Gastroesophageal sphincter (tissue), 4 donors: ENCODE measurements at regions not wholly inside any gene's neighbourhood (a gene's known extent, or its start where the extent isn't known, plus 50 kb on each side); places are given as distances from the start of the nearest gene placed in this dataset.

Experiments used
- ATAC-seq: fragments of 150-250 bp; one replicate; pipeline ENCODE4 v1.9.1; 2016; ENCODE audit warnings: mild to moderate bottlenecking, moderate library complexity
- H3K27ac ChIP-seq, 4 donors: fragments of 200-600 bp; sonication (generic) in 3 of 4; 1 replicate in 3 of 4; 2 replicates in 1 of 4; pipeline ENCODE4 v1.5.1; 2016 to 2019
- H3K27me3 ChIP-seq: fragments of 200-600 bp; sonication (generic); one replicate; pipeline ENCODE4 v1.5.1; 2019
- H3K36me3 ChIP-seq, 2 donors: fragments of 200-600 bp; sonication (generic); one replicate each; pipeline ENCODE4 v1.5.1; 2019; ENCODE audit warnings: control low read depth in 1 of 2
- H3K4me1 ChIP-seq, 3 donors: fragments of 200-600 bp; sonication (generic); 1 replicate in 2 of 3; 2 replicates in 1 of 3; pipeline ENCODE4 v1.5.1; 2016 to 2019; ENCODE audit warnings: control low read depth in 2 of 3
- H3K4me3 ChIP-seq, 2 donors: fragments of 200-600 bp; sonication (generic); one replicate each; pipeline ENCODE4 v1.5.1; 2019; ENCODE audit warnings: mild to moderate bottlenecking in 1 of 2, moderate library complexity in 1 of 2
- H3K9me3 ChIP-seq, 3 donors: fragments of 200-600 bp; sonication (generic); one replicate each; pipeline ENCODE4 v1.5.1; 2017 to 2019; ENCODE audit warnings: control low read depth in 2 of 3
- EP300 ChIP-seq: sonication (generic); formaldehyde crosslinking; IDR thresholded peaks from one replicate; pipeline ENCODE4 v1.6.1; 2017; ENCODE audit warnings: antibody characterized with exemption, mild to moderate bottlenecking
- POLR2A ChIP-seq, 2 donors: fragments of 450-650 bp; IDR thresholded peaks; one replicate each; pipeline ENCODE4 v1.6.1; 2017; ENCODE audit warnings: antibody characterized with exemption in 2 of 2, mild to moderate bottlenecking in 2 of 2, moderate library complexity in 1 of 2
- POLR2AphosphoS5 ChIP-seq: sonication (generic); formaldehyde crosslinking; IDR thresholded peaks from one replicate; pipeline ENCODE4 v1.6.1; 2017; ENCODE audit warnings: antibody characterized with exemption
- WGBS, 2 donors: methylation state at CpG; one replicate each; pipeline ENCODE4 v1.1.5; 2018; ENCODE audit warnings: low coverage in 1 of 2; 5-methylcytosine and 5-hydroxymethylcytosine counted together
- TF ChIP-seq, protein P1 (sequence below), 4 experiments: fragments of 200-600 bp in 2 of 4; fragments of 450-650 bp in 2 of 4; sonication (generic) in 1 of 4; IDR thresholded peaks; one replicate each; pipeline ENCODE4 v1.5.1; 2017 to 2019; ENCODE audit warnings: antibody characterized with exemption in 4 of 4, mild to moderate bottlenecking in 2 of 4, moderate library complexity in 2 of 4

GRCh38 chr9:86535406-86535915, 181.3 kb upstream of the TUT7 start:
- H3K4me3 ChIP-seq: no peak overlapping the region
- H3K36me3 ChIP-seq: no peaks in the 10 kb centered on the region
- peaks cover 0 to 7% (median 0%) of the 10 kb centered on the region in 3 donors for H3K9me3 ChIP-seq
- no peaks in the 10 kb centered on the region for H3K4me1 ChIP-seq
- no peaks in the 10 kb centered on the region for H3K27me3 ChIP-seq
- WGBS, 2 donors: 88 to 94% methylated on average over 3 to 4 of the region's 5 CpGs
- H3K27ac ChIP-seq: peak overlapping the region in 2 of 4 donors; percentile 26 to 28
- no peak for TF ChIP-seq POLR2A (IDR thresholded peaks at IDR 0.05)
- TF ChIP-seq, protein P1, sequence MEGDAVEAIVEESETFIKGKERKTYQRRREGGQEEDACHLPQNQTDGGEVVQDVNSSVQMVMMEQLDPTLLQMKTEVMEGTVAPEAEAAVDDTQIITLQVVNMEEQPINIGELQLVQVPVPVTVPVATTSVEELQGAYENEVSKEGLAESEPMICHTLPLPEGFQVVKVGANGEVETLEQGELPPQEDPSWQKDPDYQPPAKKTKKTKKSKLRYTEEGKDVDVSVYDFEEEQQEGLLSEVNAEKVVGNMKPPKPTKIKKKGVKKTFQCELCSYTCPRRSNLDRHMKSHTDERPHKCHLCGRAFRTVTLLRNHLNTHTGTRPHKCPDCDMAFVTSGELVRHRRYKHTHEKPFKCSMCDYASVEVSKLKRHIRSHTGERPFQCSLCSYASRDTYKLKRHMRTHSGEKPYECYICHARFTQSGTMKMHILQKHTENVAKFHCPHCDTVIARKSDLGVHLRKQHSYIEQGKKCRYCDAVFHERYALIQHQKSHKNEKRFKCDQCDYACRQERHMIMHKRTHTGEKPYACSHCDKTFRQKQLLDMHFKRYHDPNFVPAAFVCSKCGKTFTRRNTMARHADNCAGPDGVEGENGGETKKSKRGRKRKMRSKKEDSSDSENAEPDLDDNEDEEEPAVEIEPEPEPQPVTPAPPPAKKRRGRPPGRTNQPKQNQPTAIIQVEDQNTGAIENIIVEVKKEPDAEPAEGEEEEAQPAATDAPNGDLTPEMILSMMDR (IDR thresholded peaks at IDR 0.05): no peak
- TF ChIP-seq EP300: no peak
- no peak for TF ChIP-seq POLR2AphosphoS5
- no peak for ATAC-seq

- Histone ChIP-seq H3K9me3 (peaks cover 0 to 7% (median 0%) of the 10 kb centered on the region in 3 donors), H3K27ac (peak overlapping the region in 2 of 4 donors; percentile 28 to 39), H3K27me3 (no peaks in the 10 kb centered on the region), H3K36me3 (no peaks in the 10 kb centered on the region), H3K4me1 (no peaks in the 10 kb centered on the region), H3K4me3 (no peak overlapping the region)
- 50 to 59% methylated on average over 3 to 4 of the region's 4 CpGs for WGBS, 2 donors
- TF ChIP-seq, protein P1 (IDR thresholded peaks at IDR 0.05): no peak
- TF ChIP-seq POLR2A (IDR thresholded peaks at IDR 0.05): no peak
- no peak for TF ChIP-seq POLR2AphosphoS5
- no peak for TF ChIP-seq EP300
- peak; percentile 62 for ATAC-seq
These were observed 180.5 kb upstream of the TUT7 start for GRCh38 chr9:86534572-86535258.

GRCh38 chr9:86531971-86532640, 177.9 kb upstream of the TUT7 start:
- H3K36me3 ChIP-seq: no peaks in the 10 kb centered on the region
- no peak overlapping the region for H3K27ac ChIP-seq
- H3K4me1 ChIP-seq: no peaks in the 10 kb centered on the region
- TF ChIP-seq EP300: no peak
- TF ChIP-seq, protein P1 (IDR thresholded peaks at IDR 0.05): no peak
- TF ChIP-seq POLR2A (IDR thresholded peaks at IDR 0.05): no peak
- TF ChIP-seq POLR2AphosphoS5: no peak
- WGBS, 2 donors: 92 to 94% methylated on average over 4 of the region's 4 CpGs
- H3K9me3 ChIP-seq: peaks cover 0 to 7% (median 0%) of the 10 kb centered on the region in 3 donors
- ATAC-seq: no peak
- no peaks in the 10 kb centered on the region for H3K27me3 ChIP-seq
- no peak overlapping the region for H3K4me3 ChIP-seq

- TF ChIP-seq EP300 (no peak), POLR2AphosphoS5 (no peak), POLR2A (IDR thresholded peaks at IDR 0.05) (no peak)
- TF ChIP-seq, protein P1 (IDR thresholded peaks at IDR 0.05): no peak
- H3K36me3 ChIP-seq: no peaks in the 10 kb centered on the region
- no peak for ATAC-seq
- no peaks in the 10 kb centered on the region for H3K4me1 ChIP-seq
- H3K27me3 ChIP-seq: peaks cover 5% of the 10 kb centered on the region
- 71 to 92% methylated on average over 4 to 6 of the region's 6 CpGs for WGBS, 2 donors
- no peak overlapping the region for H3K4me3 ChIP-seq
- peaks cover 0 to 5% (median 0%) of the 10 kb centered on the region in 3 donors for H3K9me3 ChIP-seq
- no peak overlapping the region for H3K27ac ChIP-seq
These were observed 177.2 kb upstream of the TUT7 start for GRCh38 chr9:86531273-86531970.
